ENCODE measurements at regions not wholly inside any gene's neighbourhood (a gene's known extent, or its start where the extent isn't known, plus 50 kb on each side); places are given as distances from the start of the nearest gene placed in this dataset.

- Histone ChIP-seq H2AFZ (ENCODE audit: low read depth) (no peak overlapping the region), H4K20me1 (ENCODE audit: insufficient read depth) (no peaks in the 10 kb centered on the region), H3K9ac (no peak overlapping the region), H3K27me3 (ENCODE audit: insufficient read depth, low read depth) (no peaks in the 10 kb centered on the region), H3K4me3 (IDR thresholded peaks at IDR 0.05; ENCODE audit: insufficient read depth, low read depth, low read length) (no peak overlapping the region), H3K79me2 (ENCODE audit: insufficient read depth, low read depth) (no peaks in the 10 kb centered on the region), H3K4me1 (ENCODE audit: low read depth, poor library complexity, severe bottlenecking) (peaks cover 10% of the 10 kb centered on the region), H3K36me3 (ENCODE audit: insufficient read depth) (no peaks in the 10 kb centered on the region), H3K27ac (no peak overlapping the region), H3K4me2 (no peak overlapping the region)
- TF ChIP-seq, protein P1, sequence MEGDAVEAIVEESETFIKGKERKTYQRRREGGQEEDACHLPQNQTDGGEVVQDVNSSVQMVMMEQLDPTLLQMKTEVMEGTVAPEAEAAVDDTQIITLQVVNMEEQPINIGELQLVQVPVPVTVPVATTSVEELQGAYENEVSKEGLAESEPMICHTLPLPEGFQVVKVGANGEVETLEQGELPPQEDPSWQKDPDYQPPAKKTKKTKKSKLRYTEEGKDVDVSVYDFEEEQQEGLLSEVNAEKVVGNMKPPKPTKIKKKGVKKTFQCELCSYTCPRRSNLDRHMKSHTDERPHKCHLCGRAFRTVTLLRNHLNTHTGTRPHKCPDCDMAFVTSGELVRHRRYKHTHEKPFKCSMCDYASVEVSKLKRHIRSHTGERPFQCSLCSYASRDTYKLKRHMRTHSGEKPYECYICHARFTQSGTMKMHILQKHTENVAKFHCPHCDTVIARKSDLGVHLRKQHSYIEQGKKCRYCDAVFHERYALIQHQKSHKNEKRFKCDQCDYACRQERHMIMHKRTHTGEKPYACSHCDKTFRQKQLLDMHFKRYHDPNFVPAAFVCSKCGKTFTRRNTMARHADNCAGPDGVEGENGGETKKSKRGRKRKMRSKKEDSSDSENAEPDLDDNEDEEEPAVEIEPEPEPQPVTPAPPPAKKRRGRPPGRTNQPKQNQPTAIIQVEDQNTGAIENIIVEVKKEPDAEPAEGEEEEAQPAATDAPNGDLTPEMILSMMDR (conservative IDR thresholded peaks at IDR 0.05; ENCODE audit: low read depth, low read length) = no peak
Measured at GRCh38 chr3:72105306-72105705, 320.4 kb upstream of the PROK2 start.

GRCh38 chr3:72102112-72102616 lies 317.2 kb upstream of the PROK2 start:
- no peak overlapping the region for H3K9ac ChIP-seq
- H3K27ac ChIP-seq = no peak overlapping the region
- H3K36me3 ChIP-seq (ENCODE audit: insufficient read depth) = no peaks in the 10 kb centered on the region
- TF ChIP-seq, protein P1 (conservative IDR thresholded peaks at IDR 0.05; ENCODE audit: low read depth, low read length) = no peak
- peaks cover 13% of the 10 kb centered on the region for H3K4me1 ChIP-seq (ENCODE audit: low read depth, poor library complexity, severe bottlenecking)
- H4K20me1 ChIP-seq (ENCODE audit: insufficient read depth) = no peaks in the 10 kb centered on the region
- H3K79me2 ChIP-seq (ENCODE audit: insufficient read depth, low read depth) = no peaks in the 10 kb centered on the region
- no peaks in the 10 kb centered on the region for H3K27me3 ChIP-seq (ENCODE audit: insufficient read depth, low read depth)
- no peak overlapping the region for H3K4me3 ChIP-seq (IDR thresholded peaks at IDR 0.05; ENCODE audit: insufficient read depth, low read depth, low read length)
- H3K4me2 ChIP-seq = no peak overlapping the region
- H2AFZ ChIP-seq (ENCODE audit: low read depth) = no peak overlapping the region

DNA sequence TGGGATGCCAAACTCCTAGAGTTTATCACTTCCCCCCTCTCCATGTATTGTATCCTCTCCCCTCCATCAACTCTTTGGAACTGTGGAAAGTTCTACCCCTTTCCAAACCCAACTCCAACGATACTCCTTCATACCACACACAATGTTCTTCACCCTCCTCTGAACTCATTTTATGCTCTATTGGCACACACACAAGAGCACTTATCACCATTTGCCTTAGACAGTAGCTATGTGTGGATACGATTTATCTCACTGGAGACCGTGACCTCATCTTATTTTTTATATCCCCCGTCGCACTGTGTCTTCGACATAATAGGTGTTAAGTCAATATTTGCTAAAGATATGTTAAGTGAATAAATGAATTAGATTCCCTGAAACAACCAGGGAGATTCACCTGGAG lies 316.5 kb upstream of the PROK2 start:
- Histone ChIP-seq H3K27me3 (ENCODE audit: insufficient read depth, low read depth) (no peaks in the 10 kb centered on the region), H3K9ac (no peak overlapping the region), H3K79me2 (ENCODE audit: insufficient read depth, low read depth) (no peaks in the 10 kb centered on the region), H4K20me1 (ENCODE audit: insufficient read depth) (no peaks in the 10 kb centered on the region), H3K4me1 (ENCODE audit: low read depth, poor library complexity, severe bottlenecking) (peaks cover 13% of the 10 kb centered on the region), H3K36me3 (ENCODE audit: insufficient read depth) (no peaks in the 10 kb centered on the region), H2AFZ (ENCODE audit: low read depth) (no peak overlapping the region), H3K27ac (no peak overlapping the region), H3K4me3 (IDR thresholded peaks at IDR 0.05; ENCODE audit: insufficient read depth, low read depth, low read length) (no peak overlapping the region), H3K4me2 (peak overlapping the region; percentile 87; the same call in 1 of the 2 replicates)
- TF ChIP-seq, protein P1 (conservative IDR thresholded peaks at IDR 0.05; ENCODE audit: low read depth, low read length) = no peak

GRCh38 chr3:72100601-72101187 lies 315.7 kb upstream of the PROK2 start:
- no peaks in the 10 kb centered on the region for H4K20me1 ChIP-seq (ENCODE audit: insufficient read depth)
- peak overlapping the region; percentile 25; the same call in 1 of the 2 replicates for H3K9ac ChIP-seq
- H2AFZ ChIP-seq (ENCODE audit: low read depth) = peak overlapping the region; percentile 78
- peaks cover 13% of the 10 kb centered on the region for H3K4me1 ChIP-seq (ENCODE audit: low read depth, poor library complexity, severe bottlenecking)
- H3K36me3 ChIP-seq (ENCODE audit: insufficient read depth) = no peaks in the 10 kb centered on the region
- no peaks in the 10 kb centered on the region for H3K79me2 ChIP-seq (ENCODE audit: insufficient read depth, low read depth)
- TF ChIP-seq, protein P1 (conservative IDR thresholded peaks at IDR 0.05; ENCODE audit: low read depth, low read length) = no peak
- peak overlapping the region; percentile 87 for H3K4me2 ChIP-seq
- no peaks in the 10 kb centered on the region for H3K27me3 ChIP-seq (ENCODE audit: insufficient read depth, low read depth)
- H3K4me3 ChIP-seq (IDR thresholded peaks at IDR 0.05; ENCODE audit: insufficient read depth, low read depth, low read length) = no peak overlapping the region
- no peak overlapping the region for H3K27ac ChIP-seq
